ENCODE measurements at regions not wholly inside any gene's neighbourhood (a gene's known extent, or its start where the extent isn't known, plus 50 kb on each side); places are given as distances from the start of the nearest gene placed in this dataset.

DNA sequence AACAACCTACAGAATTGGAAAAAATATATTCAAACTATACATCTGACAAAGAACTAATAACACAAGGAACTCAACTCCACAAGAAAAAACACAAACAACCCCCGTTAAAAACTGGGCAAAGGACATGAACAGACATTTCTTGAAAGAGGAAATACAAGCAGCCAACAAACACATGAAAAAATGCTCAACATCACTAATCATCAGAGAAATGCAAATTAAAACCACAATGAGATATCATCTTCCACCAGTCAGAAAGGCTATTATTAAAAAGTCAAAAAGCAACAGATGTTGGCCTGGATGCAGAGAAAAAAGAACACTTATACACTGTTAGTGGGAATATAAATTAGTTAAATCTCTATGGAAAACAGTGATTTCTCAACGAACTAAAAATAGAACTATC is 82.6 kb upstream of the CCDC91 start:
- TF ChIP-seq POLR2A (IDR thresholded peaks at IDR 0.05; ENCODE audit: low read length) (no peak), GATA1 (IDR thresholded peaks at IDR 0.05; ENCODE audit: low read depth, low read length) (no peak)

Measured in erythroblast (primary cell).